Natural killer cell (primary cell): ENCODE measurements at regions not wholly inside any gene's neighbourhood (a gene's known extent, or its start where the extent isn't known, plus 50 kb on each side); places are given as distances from the start of the nearest gene placed in this dataset.
"Not testable (repeated sequence)": the region's sequence is repeated elsewhere in the genome, so short reads cannot be mapped to it uniquely, and the experiment has no call there.

Source experiments
- ATAC-seq, 3 donors: fragments of 150-1000 bp in 2 of 3; fragments of 200-7000 bp in 1 of 3; cut with Tn5 transposase; 1 replicate in 1 of 3; 2 replicates in 2 of 3; pipeline ENCODE4 v1.10.0; 2021; ENCODE audit warnings: mild to moderate bottlenecking in 2 of 3, moderate library complexity in 2 of 3
- DNase-seq, 2 donors: peaks; one replicate each; pipeline versions ENCODE4 v3.0.0 to v3.0.0-alpha.2; 2013 to 2021; ENCODE audit warnings: mixed read lengths in 1 of 2
- H3K27ac ChIP-seq: one replicate; pipeline ENCODE4 v1.5.1; 2013; ENCODE audit warnings: mild to moderate bottlenecking, low read length
- H3K27me3 ChIP-seq: one replicate; pipeline ENCODE4 v1.6.1; 2013; ENCODE audit warnings: low read length; ENCODE audit not compliant: control insufficient read depth, insufficient read depth
- H3K36me3 ChIP-seq: one replicate; pipeline ENCODE4 v1.6.1; 2013; ENCODE audit warnings: low read length; ENCODE audit not compliant: control insufficient read depth, insufficient read depth
- H3K4me1 ChIP-seq: one replicate; pipeline ENCODE4 v1.6.1; 2013; ENCODE audit warnings: low read length; ENCODE audit not compliant: control insufficient read depth, insufficient read depth
- H3K4me3 ChIP-seq: one replicate; pipeline ENCODE4 v1.5.1; 2013; ENCODE audit warnings: low read length
- H3K9me3 ChIP-seq: one replicate; pipeline ENCODE4 v1.6.1; 2013; ENCODE audit warnings: low read length; ENCODE audit not compliant: control insufficient read depth, insufficient read depth
- H3K27ac Mint-ChIP-seq, 2 donors: one replicate each; pipeline ENCODE4 v1.8.0; 2022; ENCODE audit warnings: mild to moderate bottlenecking in 2 of 2, mixed read lengths in 2 of 2, moderate library complexity in 1 of 2
- H3K27me3 Mint-ChIP-seq, 2 donors: one replicate each; pipeline ENCODE4 v1.8.0; 2022; ENCODE audit warnings: low read depth in 2 of 2, mixed read lengths in 2 of 2
- H3K36me3 Mint-ChIP-seq: one replicate; pipeline ENCODE4 v1.8.0; 2022; ENCODE audit warnings: mixed read lengths
- H3K4me1 Mint-ChIP-seq, 2 donors: one replicate each; pipeline ENCODE4 v1.8.0; 2022; ENCODE audit warnings: mixed read lengths in 2 of 2
- H3K4me3 Mint-ChIP-seq: one replicate; pipeline ENCODE4 v1.8.0; 2022; ENCODE audit warnings: mild to moderate bottlenecking, moderate library complexity, mixed read lengths
- H3K9me3 Mint-ChIP-seq, 2 donors: one replicate each; pipeline ENCODE4 v1.8.0; 2022; ENCODE audit warnings: mixed read lengths in 2 of 2
- WGBS: methylation state at CpG from one replicate; pipeline ENCODE4 v1.1.7; 2013; ENCODE audit warnings: missing lambda C conversion rate; ENCODE audit not compliant: insufficient coverage; 5-methylcytosine and 5-hydroxymethylcytosine counted together
- intact Hi-C: fragments of 100-400 bp; cut with micrococcal nuclease; formaldehyde crosslinking; loops from one replicate; pipeline ENCODE4 v1.14.2; 2022
- TF ChIP-seq, protein P1 (sequence below): fragments of 200-600 bp; IDR thresholded peaks from one replicate; pipeline ENCODE4 v1.8.0; 2022; ENCODE audit warnings: antibody characterized with exemption

DNA sequence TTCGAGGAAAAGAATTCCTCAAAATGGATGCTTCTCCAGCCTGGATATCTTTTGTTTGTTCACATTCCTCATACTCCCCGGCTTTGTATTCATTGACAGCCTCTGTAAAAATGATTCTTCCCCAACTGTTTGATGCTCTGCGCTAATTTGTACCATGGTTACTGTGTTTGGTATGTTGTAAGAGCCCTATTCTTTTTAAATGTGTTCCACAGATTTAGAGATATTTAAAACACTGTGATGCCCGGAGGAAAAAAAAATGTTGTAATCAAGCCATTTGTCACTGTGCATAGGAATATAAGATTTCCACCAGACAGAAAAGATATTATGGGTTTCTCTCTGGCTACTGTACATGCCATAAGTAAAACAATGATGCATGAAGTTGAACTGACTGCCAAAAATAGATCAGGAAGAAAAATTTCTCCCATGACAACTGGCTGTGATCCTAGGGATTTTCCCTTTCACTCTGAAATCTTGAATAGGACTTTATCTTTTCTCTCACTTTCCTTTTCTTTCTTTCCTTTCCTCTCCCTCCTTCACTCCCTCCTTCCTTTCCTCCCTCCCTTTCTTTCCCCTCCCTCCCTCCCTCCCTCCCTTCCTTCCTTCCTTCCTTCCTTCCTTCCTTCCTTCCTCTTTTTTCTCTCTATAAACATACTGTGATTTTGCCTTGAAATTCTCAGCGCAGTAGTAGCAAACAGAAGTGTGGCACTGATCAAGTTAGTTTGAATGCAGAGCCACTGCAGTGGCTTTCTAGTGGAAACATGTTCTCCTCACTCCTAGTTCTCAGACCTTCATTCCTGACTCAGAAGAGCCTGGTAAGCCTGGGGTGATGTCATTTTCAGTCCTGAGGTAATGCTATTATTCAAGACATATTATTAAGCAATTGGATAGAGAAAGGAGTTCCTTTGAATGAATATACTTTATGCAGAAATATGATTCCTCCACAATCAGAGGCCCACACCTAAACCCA, 254.9 kb upstream of the TBL1XR1 start:
- DNase-seq (no peak), ATAC-seq (no peak)
- Mint-ChIP-seq H3K9me3 (no peaks in the 10 kb centered on the region), H3K4me3 (no peak overlapping the region), H3K36me3 (no peaks in the 10 kb centered on the region), H3K27me3 (no peaks in the 10 kb centered on the region), H3K27ac (no peak overlapping the region), H3K4me1 (peaks cover 13 to 14% of the 10 kb centered on the region in 2 donors)
- Histone ChIP-seq H3K4me1 (peaks cover 13% of the 10 kb centered on the region), H3K36me3 (no peaks in the 10 kb centered on the region), H3K27ac (no peak overlapping the region), H3K27me3 (no peaks in the 10 kb centered on the region), H3K4me3 (no peak overlapping the region), H3K9me3 (no peaks in the 10 kb centered on the region)
- whole genome bisulfite sequencing: 76% methylated on average over 4 of the region's 5 CpGs
- intact Hi-C loops: no loop called here
- TF ChIP-seq, protein P1, sequence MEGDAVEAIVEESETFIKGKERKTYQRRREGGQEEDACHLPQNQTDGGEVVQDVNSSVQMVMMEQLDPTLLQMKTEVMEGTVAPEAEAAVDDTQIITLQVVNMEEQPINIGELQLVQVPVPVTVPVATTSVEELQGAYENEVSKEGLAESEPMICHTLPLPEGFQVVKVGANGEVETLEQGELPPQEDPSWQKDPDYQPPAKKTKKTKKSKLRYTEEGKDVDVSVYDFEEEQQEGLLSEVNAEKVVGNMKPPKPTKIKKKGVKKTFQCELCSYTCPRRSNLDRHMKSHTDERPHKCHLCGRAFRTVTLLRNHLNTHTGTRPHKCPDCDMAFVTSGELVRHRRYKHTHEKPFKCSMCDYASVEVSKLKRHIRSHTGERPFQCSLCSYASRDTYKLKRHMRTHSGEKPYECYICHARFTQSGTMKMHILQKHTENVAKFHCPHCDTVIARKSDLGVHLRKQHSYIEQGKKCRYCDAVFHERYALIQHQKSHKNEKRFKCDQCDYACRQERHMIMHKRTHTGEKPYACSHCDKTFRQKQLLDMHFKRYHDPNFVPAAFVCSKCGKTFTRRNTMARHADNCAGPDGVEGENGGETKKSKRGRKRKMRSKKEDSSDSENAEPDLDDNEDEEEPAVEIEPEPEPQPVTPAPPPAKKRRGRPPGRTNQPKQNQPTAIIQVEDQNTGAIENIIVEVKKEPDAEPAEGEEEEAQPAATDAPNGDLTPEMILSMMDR: no peak

DNA sequence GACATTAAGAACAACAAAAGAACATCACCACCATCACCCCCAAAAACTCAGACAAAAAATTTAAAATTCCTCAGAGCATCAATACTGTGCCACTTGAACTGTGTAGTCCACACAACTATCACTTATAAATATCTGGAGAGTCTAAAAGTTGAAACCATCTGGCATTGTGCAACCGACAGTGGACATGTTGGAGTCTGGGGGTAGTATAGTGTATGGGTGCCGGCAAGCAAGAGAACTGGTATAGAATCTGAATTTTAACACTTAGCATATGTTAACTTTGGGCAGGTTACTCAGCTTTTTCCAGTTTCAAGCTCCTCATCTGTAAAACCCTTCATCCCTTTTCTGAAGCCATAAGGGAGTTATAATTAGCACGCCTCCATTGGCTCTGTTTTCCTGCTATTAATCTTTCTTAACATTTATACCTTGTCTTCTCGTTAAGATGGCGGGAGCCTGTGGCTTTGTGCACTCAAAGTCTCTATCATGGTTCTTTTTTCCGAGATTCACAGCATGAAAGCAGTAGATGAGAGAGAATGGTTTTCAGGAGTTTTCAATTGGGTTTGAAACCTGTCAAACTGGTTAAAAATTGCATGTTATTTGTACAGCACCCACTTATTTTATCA, 255.7 kb upstream of the TBL1XR1 start:
- WGBS: 98% methylated on average over 6 of the region's 6 CpGs

DNA sequence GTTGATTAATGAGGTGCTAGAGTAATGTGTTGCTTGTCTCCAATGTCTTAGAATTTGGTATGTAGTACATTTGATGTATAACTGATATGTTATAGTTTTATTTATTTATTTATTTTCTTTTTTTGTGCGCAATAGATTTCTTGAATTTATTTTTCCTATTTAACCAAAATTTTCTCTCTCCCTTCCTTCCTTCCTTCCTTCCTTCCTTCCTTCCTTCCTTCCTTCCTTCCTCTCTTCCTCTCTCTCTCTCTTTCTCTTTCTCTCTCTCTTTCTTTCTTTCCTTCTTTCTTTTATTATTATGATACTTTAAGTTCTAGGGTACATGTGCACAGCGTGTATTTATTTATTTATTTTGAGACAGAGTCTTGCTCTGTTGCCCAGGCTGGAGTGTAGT, 256.2 kb upstream of the TBL1XR1 start:
- no peaks in the 10 kb centered on the region for H3K27me3 Mint-ChIP-seq
- Histone ChIP-seq H3K27ac (no peak overlapping the region), H3K27me3 (no peaks in the 10 kb centered on the region), H3K4me3 (no peak overlapping the region), H3K9me3 (peaks cover 9% of the 10 kb centered on the region), H3K4me1 (peaks cover 13% of the 10 kb centered on the region), H3K36me3 (no peaks in the 10 kb centered on the region)
- no CpG with 5 or more reads among the region's 2 CpGs for WGBS
- H3K4me3 Mint-ChIP-seq: no peak overlapping the region
- peaks cover 13 to 14% of the 10 kb centered on the region in 2 donors for H3K4me1 Mint-ChIP-seq
- H3K9me3 Mint-ChIP-seq: no peaks in the 10 kb centered on the region
- TF ChIP-seq, protein P1: no peak
- no peak for DNase-seq
- intact Hi-C loops: no loop called here
- no peak for ATAC-seq
- no peaks in the 10 kb centered on the region for H3K36me3 Mint-ChIP-seq
- no peak overlapping the region for H3K27ac Mint-ChIP-seq

More for the DNA sequence above, 255.7 kb upstream of the TBL1XR1 start:
- Mint-ChIP-seq H3K4me1 (peaks cover 13 to 14% of the 10 kb centered on the region in 2 donors), H3K27ac (no peak overlapping the region), H3K9me3 (no peaks in the 10 kb centered on the region), H3K36me3 (no peaks in the 10 kb centered on the region), H3K4me3 (no peak overlapping the region), H3K27me3 (no peaks in the 10 kb centered on the region)
- H3K4me1 ChIP-seq: peaks cover 13% of the 10 kb centered on the region
- H3K27ac ChIP-seq: no peak overlapping the region
- no peak overlapping the region for H3K4me3 ChIP-seq
- intact Hi-C loops: no loop called here
- no peaks in the 10 kb centered on the region for H3K27me3 ChIP-seq
- peaks cover 7% of the 10 kb centered on the region for H3K9me3 ChIP-seq
- TF ChIP-seq, protein P1: no peak
- no peak for ATAC-seq
- DNase-seq: no peak
- H3K36me3 ChIP-seq: no peaks in the 10 kb centered on the region

- H3K27ac Mint-ChIP-seq, H3K4me3 Mint-ChIP-seq: not testable (repeated sequence)
Measured at GRCh38 chr3:177457204-177457603, 259.9 kb upstream of the TBL1XR1 start.

More at GRCh38 chr3:177457204-177457603, 259.9 kb upstream of the TBL1XR1 start:
- DNase-seq, H3K9me3 ChIP-seq, H3K36me3 ChIP-seq, ATAC-seq, H3K4me1 ChIP-seq, H3K9me3 Mint-ChIP-seq, H3K27me3 Mint-ChIP-seq, H3K4me3 ChIP-seq, H3K36me3 Mint-ChIP-seq, intact Hi-C loops, H3K27me3 ChIP-seq, H3K4me1 Mint-ChIP-seq, H3K27ac ChIP-seq: not testable (repeated sequence)
- WGBS: 100% methylated on average over 1 of the region's 1 CpG
